ENCODE measurements at regions not wholly inside any gene's neighbourhood (a gene's known extent, or its start where the extent isn't known, plus 50 kb on each side); places are given as distances from the start of the nearest gene placed in this dataset.

GRCh38 chr14:84482256-84483071 is 1047.5 kb upstream of the FLRT2 start:
- no peak for TF ChIP-seq CTCF (IDR thresholded peaks at IDR 0.05; ENCODE audit: poor library complexity)
- no peak for TF ChIP-seq EZH2 (IDR thresholded peaks at IDR 0.05; ENCODE audit: borderline replicate concordance)
- no peak for TF ChIP-seq EZH2phosphoT487 (IDR thresholded peaks at IDR 0.05; ENCODE audit: low read depth, severe bottlenecking, unreplicated experiment)
